GM20000 (cell line): ENCODE measurements at regions not wholly inside any gene's neighbourhood (a gene's known extent, or its start where the extent isn't known, plus 50 kb on each side); places are given as distances from the start of the nearest gene placed in this dataset.

Experiments
- DNase-seq: peaks from one replicate; pipeline ENCODE4 v3.0.0; 2012; ENCODE audit warnings: low spot score
- CTCF ChIP-seq: IDR thresholded peaks from 2 replicates; pipeline ENCODE4 v1.5.1; 2012; ENCODE audit warnings: mild to moderate bottlenecking, control low read depth; ENCODE audit errors: extremely low read depth, missing control alignments

- no peak for TF ChIP-seq CTCF
- DNase-seq: no peak
Observed at GRCh38 chr14:97013878-97014277, 216.7 kb downstream of the VRK1 start.

- TF ChIP-seq CTCF: no peak
- DNase-seq: no peak
Observed at GRCh38 chr14:97021001-97021400, 223.8 kb downstream of the VRK1 start.

GRCh38 chr14:97021571-97022168, 224.5 kb downstream of the VRK1 start:
- no peak for DNase-seq
- TF ChIP-seq CTCF: no peak

GRCh38 chr14:97022741-97023140, 225.6 kb downstream of the VRK1 start:
- no peak for TF ChIP-seq CTCF
- no peak for DNase-seq

- TF ChIP-seq CTCF: no peak
Observed at GRCh38 chr14:97023871-97024270, 226.7 kb downstream of the VRK1 start.

GRCh38 chr14:97024300-97024699, 227.1 kb downstream of the VRK1 start:
- no peak for DNase-seq
- TF ChIP-seq CTCF: no peak

More at GRCh38 chr14:97023871-97024270, 226.7 kb downstream of the VRK1 start:
- no peak for DNase-seq

GRCh38 chr14:97025722-97026121, 228.5 kb downstream of the VRK1 start:
- TF ChIP-seq CTCF: no peak
- no peak for DNase-seq
